Mononuclear cell (primary cell): ENCODE measurements at regions not wholly inside any gene's neighbourhood (a gene's known extent, or its start where the extent isn't known, plus 50 kb on each side); places are given as distances from the start of the nearest gene placed in this dataset.

Experiments used
- H3K27me3 ChIP-seq: 2 replicates; pipeline ENCODE4 v1.6.0; 2011; ENCODE audit warnings: low read length, control low read depth; ENCODE audit not compliant: insufficient read depth
- H3K4me1 ChIP-seq: 2 replicates; pipeline ENCODE4 v1.5.1; 2011; ENCODE audit warnings: mild to moderate bottlenecking, low read length, control low read depth; ENCODE audit not compliant: insufficient read depth
- H3K4me3 ChIP-seq: 2 replicates; pipeline ENCODE4 v1.5.1; 2011; ENCODE audit warnings: mild to moderate bottlenecking, low read length, moderate library complexity
- H3K9me3 ChIP-seq: 2 replicates; pipeline ENCODE4 v1.5.1; 2011; ENCODE audit warnings: low read depth, mild to moderate bottlenecking, control low read depth, low read length

GRCh38 chrY:12546746-12547420, 154.1 kb upstream of the USP9Y start:
- Histone ChIP-seq H3K4me1 (no peaks in the 10 kb centered on the region), H3K4me3 (no peak overlapping the region), H3K9me3 (no peaks in the 10 kb centered on the region), H3K27me3 (no peaks in the 10 kb centered on the region)

GRCh38 chrY:12552471-12553283, 148.4 kb upstream of the USP9Y start:
- no peak overlapping the region for H3K4me3 ChIP-seq
- H3K9me3 ChIP-seq: no peaks in the 10 kb centered on the region

GRCh38 chrY:12553909-12554308, 147.1 kb upstream of the USP9Y start:
- Histone ChIP-seq H3K4me1 (peaks cover 8% of the 10 kb centered on the region), H3K4me3 (no peak overlapping the region), H3K9me3 (no peaks in the 10 kb centered on the region), H3K27me3 (no peaks in the 10 kb centered on the region)

More at GRCh38 chrY:12552471-12553283, 148.4 kb upstream of the USP9Y start:
- H3K27me3 ChIP-seq: no peaks in the 10 kb centered on the region
- H3K4me1 ChIP-seq: peaks cover 8% of the 10 kb centered on the region

GRCh38 chrY:12555005-12555404, 146.0 kb upstream of the USP9Y start:
- H3K4me3 ChIP-seq: no peak overlapping the region
- no peaks in the 10 kb centered on the region for H3K9me3 ChIP-seq
- H3K4me1 ChIP-seq: peaks cover 8% of the 10 kb centered on the region
- H3K27me3 ChIP-seq: no peaks in the 10 kb centered on the region

- no peaks in the 10 kb centered on the region for H3K27me3 ChIP-seq
- H3K4me3 ChIP-seq: no peak overlapping the region
- H3K9me3 ChIP-seq: no peaks in the 10 kb centered on the region
- no peaks in the 10 kb centered on the region for H3K4me1 ChIP-seq
Measured at GRCh38 chrY:12559007-12559406, 142.0 kb upstream of the USP9Y start.

- no peaks in the 10 kb centered on the region for H3K9me3 ChIP-seq
- H3K4me1 ChIP-seq: no peaks in the 10 kb centered on the region
Measured at GRCh38 chrY:12576278-12576677, 124.8 kb upstream of the USP9Y start.

GRCh38 chrY:12593532-12594216, 107.4 kb upstream of the USP9Y start:
- Histone ChIP-seq H3K4me3 (no peak overlapping the region), H3K9me3 (no peaks in the 10 kb centered on the region), H3K4me1 (no peaks in the 10 kb centered on the region), H3K27me3 (no peaks in the 10 kb centered on the region)

More at GRCh38 chrY:12576278-12576677, 124.8 kb upstream of the USP9Y start:
- no peaks in the 10 kb centered on the region for H3K27me3 ChIP-seq
- H3K4me3 ChIP-seq: no peak overlapping the region

- H3K9me3 ChIP-seq: no peaks in the 10 kb centered on the region
- H3K4me3 ChIP-seq: no peak overlapping the region
- no peaks in the 10 kb centered on the region for H3K27me3 ChIP-seq
- H3K4me1 ChIP-seq: no peaks in the 10 kb centered on the region
Measured at GRCh38 chrY:12598783-12599182, 102.2 kb upstream of the USP9Y start.

- H3K9me3 ChIP-seq: no peaks in the 10 kb centered on the region
- H3K27me3 ChIP-seq: no peaks in the 10 kb centered on the region
- no peaks in the 10 kb centered on the region for H3K4me1 ChIP-seq
- no peak overlapping the region for H3K4me3 ChIP-seq
Measured at GRCh38 chrY:12605426-12605825, 95.6 kb upstream of the USP9Y start.

GRCh38 chrY:12610861-12611260, 90.2 kb upstream of the USP9Y start:
- Histone ChIP-seq H3K4me1 (no peaks in the 10 kb centered on the region), H3K9me3 (no peaks in the 10 kb centered on the region), H3K4me3 (no peak overlapping the region), H3K27me3 (no peaks in the 10 kb centered on the region)

GRCh38 chrY:12615733-12616446, 85.1 kb upstream of the USP9Y start:
- no peaks in the 10 kb centered on the region for H3K27me3 ChIP-seq
- H3K9me3 ChIP-seq: no peaks in the 10 kb centered on the region
- no peak overlapping the region for H3K4me3 ChIP-seq
- H3K4me1 ChIP-seq: no peaks in the 10 kb centered on the region

GRCh38 chrY:12621454-12622081, 79.5 kb upstream of the USP9Y start:
- Histone ChIP-seq H3K9me3 (no peaks in the 10 kb centered on the region), H3K27me3 (no peaks in the 10 kb centered on the region), H3K4me3 (no peak overlapping the region), H3K4me1 (no peaks in the 10 kb centered on the region)

GRCh38 chrY:12623204-12623603, 77.8 kb upstream of the USP9Y start:
- Histone ChIP-seq H3K4me1 (no peaks in the 10 kb centered on the region), H3K27me3 (no peaks in the 10 kb centered on the region), H3K4me3 (no peak overlapping the region), H3K9me3 (no peaks in the 10 kb centered on the region)

GRCh38 chrY:12642986-12643385, 58.0 kb upstream of the USP9Y start:
- no peaks in the 10 kb centered on the region for H3K9me3 ChIP-seq
- no peak overlapping the region for H3K4me3 ChIP-seq
- no peaks in the 10 kb centered on the region for H3K4me1 ChIP-seq
- H3K27me3 ChIP-seq: no peaks in the 10 kb centered on the region
